ENCODE measurements at regions not wholly inside any gene's neighbourhood (a gene's known extent, or its start where the extent isn't known, plus 50 kb on each side); places are given as distances from the start of the nearest gene placed in this dataset.

GRCh38 chr2:7419186-7419585 lies 502.0 kb downstream of the RNF144A start:
- intact Hi-C loops (cut with DNase I; ENCODE audit: low total_unique reads): no loop called here
- TF ChIP-seq POLR2A (IDR thresholded peaks at IDR 0.05): no peak
- TF ChIP-seq, protein P1, sequence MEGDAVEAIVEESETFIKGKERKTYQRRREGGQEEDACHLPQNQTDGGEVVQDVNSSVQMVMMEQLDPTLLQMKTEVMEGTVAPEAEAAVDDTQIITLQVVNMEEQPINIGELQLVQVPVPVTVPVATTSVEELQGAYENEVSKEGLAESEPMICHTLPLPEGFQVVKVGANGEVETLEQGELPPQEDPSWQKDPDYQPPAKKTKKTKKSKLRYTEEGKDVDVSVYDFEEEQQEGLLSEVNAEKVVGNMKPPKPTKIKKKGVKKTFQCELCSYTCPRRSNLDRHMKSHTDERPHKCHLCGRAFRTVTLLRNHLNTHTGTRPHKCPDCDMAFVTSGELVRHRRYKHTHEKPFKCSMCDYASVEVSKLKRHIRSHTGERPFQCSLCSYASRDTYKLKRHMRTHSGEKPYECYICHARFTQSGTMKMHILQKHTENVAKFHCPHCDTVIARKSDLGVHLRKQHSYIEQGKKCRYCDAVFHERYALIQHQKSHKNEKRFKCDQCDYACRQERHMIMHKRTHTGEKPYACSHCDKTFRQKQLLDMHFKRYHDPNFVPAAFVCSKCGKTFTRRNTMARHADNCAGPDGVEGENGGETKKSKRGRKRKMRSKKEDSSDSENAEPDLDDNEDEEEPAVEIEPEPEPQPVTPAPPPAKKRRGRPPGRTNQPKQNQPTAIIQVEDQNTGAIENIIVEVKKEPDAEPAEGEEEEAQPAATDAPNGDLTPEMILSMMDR (IDR thresholded peaks at IDR 0.05): no peak
- Histone ChIP-seq H3K9me3 (no peaks in the 10 kb centered on the region), H3K4me1 (no peaks in the 10 kb centered on the region), H3K36me3 (no peaks in the 10 kb centered on the region), H3K4me3 (no peak overlapping the region), H3K27ac (no peak overlapping the region), H3K27me3 (no peaks in the 10 kb centered on the region)
- no peak for DNase-seq

DNA sequence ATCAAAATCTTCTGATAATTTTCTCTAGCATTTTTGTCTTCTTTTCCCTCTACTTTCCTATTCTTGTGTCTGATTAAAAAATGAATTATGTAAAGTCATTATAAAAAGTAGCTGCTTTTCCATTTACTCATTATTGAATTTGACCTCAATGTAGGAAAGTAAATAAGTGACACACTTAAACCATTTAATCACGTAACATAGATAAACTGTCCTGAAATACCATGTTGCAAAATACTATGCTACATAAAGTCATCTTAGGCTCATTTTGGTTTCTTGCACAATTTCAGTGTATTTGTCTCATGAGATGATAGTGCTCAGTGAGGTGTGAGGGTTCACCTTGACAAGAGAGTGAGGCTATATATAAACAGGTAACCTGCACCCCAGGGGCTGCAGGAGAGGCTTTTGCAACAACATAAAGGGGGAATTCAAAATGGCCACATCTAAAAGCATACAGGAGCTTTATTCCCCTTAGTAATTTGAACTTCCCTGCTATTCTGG lies 502.7 kb downstream of the RNF144A start:
- no peaks in the 10 kb centered on the region for H3K9me3 ChIP-seq
- no peak for DNase-seq
- H3K4me1 ChIP-seq: no peaks in the 10 kb centered on the region
- no peaks in the 10 kb centered on the region for H3K36me3 ChIP-seq
- H3K27me3 ChIP-seq: no peaks in the 10 kb centered on the region
- TF ChIP-seq POLR2A (IDR thresholded peaks at IDR 0.05): no peak
- TF ChIP-seq, protein P1 (IDR thresholded peaks at IDR 0.05): no peak
- intact Hi-C loops (cut with DNase I; ENCODE audit: low total_unique reads): no loop called here
- H3K4me3 ChIP-seq: no peak overlapping the region
- H3K27ac ChIP-seq: no peak overlapping the region

GRCh38 chr2:7420530-7420929 lies 503.3 kb downstream of the RNF144A start:
- intact Hi-C loops (cut with DNase I; ENCODE audit: low total_unique reads): no loop called here
- Histone ChIP-seq H3K27ac (no peak overlapping the region), H3K9me3 (no peaks in the 10 kb centered on the region), H3K4me3 (no peak overlapping the region), H3K36me3 (no peaks in the 10 kb centered on the region), H3K4me1 (no peaks in the 10 kb centered on the region), H3K27me3 (no peaks in the 10 kb centered on the region)
- TF ChIP-seq, protein P1 (IDR thresholded peaks at IDR 0.05): no peak
- TF ChIP-seq POLR2A (IDR thresholded peaks at IDR 0.05): no peak
- DNase-seq: no peak

DNA sequence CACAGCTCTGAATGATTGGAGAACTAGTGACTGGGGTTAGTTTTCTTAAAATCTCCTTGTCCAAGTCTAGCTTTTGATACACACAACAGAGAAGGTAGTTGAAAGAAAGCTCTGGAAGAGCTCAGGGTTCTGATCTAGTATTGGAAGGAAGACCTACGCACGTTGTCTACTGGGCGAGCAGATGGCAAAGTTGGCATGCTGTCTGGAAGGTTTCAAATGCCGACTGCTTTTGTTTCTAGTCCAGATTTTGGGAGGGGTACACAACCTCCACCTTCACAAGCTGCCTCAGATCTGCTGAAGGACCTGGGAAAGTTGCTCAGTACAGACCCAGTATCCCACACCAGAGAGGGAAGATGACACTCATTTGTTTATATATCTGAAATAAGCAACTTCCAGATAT lies 507.3 kb downstream of the RNF144A start:
- TF ChIP-seq POLR2A (IDR thresholded peaks at IDR 0.05): no peak
- TF ChIP-seq, protein P1 (IDR thresholded peaks at IDR 0.05): no peak
- intact Hi-C loops (cut with DNase I; ENCODE audit: low total_unique reads): no loop called here

DNA sequence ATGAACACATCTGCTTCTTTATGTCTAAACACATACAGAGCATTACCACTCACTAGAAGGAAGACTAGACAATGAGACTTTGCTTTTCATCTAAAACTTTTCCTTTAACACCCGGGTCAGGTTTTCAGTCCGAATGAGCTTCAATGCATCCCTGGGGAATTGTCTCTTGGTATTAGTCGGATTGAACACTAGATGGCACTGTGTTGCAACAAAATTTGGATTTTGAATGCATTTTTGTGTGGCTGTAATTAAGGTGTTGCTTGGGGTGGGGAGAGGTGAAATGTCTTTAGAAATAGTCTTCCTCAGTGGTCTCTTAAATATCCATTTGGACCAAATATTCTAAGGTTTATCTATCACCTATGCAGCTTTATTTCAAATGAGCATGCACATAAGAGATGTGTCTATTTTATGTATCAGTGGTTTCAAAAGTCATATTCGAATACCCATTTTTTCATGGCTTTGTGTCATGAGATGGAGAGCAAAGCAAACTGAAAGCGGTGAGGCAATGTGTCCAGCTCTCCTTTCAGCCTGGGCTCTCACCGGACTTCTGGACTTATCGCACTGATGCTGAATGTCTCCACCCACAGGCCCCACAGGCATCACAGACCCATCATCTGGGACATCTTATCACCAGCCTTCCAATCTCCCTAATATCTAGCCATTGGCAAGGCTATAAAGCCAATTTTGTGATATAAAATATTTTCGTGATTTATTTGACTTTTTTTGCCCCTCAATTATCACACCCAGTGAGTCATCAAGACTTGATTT lies 510.3 kb downstream of the RNF144A start:
- TF ChIP-seq, protein P1 (IDR thresholded peaks at IDR 0.05): peak; percentile 56 to 77 (median 66)
- TF ChIP-seq POLR2A (IDR thresholded peaks at IDR 0.05): no peak
- intact Hi-C loops (cut with DNase I; ENCODE audit: low total_unique reads): loop anchor here (5.0 kb wide), 1 partner anchor 1260 kb away; no protein-coding TSS in a partner anchor
- peak in 1 of 2 donors; percentile 20 for DNase-seq
- Histone ChIP-seq H3K27ac (no peak overlapping the region), H3K27me3 (no peaks in the 10 kb centered on the region), H3K9me3 (no peaks in the 10 kb centered on the region), H3K36me3 (no peaks in the 10 kb centered on the region), H3K4me1 (no peaks in the 10 kb centered on the region), H3K4me3 (no peak overlapping the region)

More for the DNA sequence above, 507.3 kb downstream of the RNF144A start:
- Histone ChIP-seq H3K9me3 (no peaks in the 10 kb centered on the region), H3K36me3 (no peaks in the 10 kb centered on the region), H3K27me3 (no peaks in the 10 kb centered on the region), H3K4me3 (no peak overlapping the region), H3K27ac (no peak overlapping the region), H3K4me1 (no peaks in the 10 kb centered on the region)
- DNase-seq: no peak
